Pulmonary artery endothelial cell (primary cell): ENCODE measurements at regions not wholly inside any gene's neighbourhood (a gene's known extent, or its start where the extent isn't known, plus 50 kb on each side); places are given as distances from the start of the nearest gene placed in this dataset.

Experiments
- DNase-seq: peaks from one replicate; pipeline ENCODE4 v3.0.0-alpha.2; 2011; ENCODE audit warnings: low read depth, low spot score

DNA sequence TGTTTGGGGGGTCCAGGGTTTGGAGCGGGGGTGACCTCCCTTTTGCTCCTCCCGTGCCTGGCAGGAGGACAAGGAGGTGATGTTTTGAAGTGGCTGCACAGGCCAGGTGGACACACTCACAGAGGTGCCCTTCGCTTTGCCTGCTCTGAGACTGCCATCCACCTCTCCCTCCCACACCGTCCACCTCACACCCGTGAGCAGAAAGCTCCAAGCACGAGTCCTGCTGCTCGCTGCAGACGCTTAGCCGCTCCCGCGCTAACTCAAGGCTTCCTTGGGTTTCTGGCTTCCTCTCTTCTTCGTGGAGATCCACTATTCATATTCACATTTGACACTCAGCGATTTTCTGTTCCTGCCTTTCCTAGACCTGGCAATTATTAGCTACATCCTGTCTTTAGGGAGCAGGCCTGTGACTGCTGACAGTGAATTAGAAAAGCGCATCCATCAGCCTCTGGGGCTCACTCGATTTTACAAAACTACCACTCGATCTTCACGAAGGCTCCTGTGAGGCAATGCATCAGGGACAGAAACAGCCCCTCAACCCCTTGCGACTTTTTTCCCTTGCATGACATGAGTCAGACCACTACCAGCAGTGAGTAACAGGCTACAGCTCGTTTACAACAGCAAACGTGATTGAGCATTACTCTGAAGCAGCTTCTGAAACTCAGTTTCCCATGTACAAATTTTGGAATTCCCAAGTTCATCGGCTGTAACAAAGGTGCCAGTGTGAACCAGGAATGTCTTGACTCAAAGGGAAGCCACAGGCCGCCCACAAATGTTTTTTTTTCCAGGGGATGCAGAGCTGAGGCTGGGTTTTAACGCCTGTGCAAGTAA is 238.7 kb upstream of the SOX11 start:
- no peak for DNase-seq

DNA sequence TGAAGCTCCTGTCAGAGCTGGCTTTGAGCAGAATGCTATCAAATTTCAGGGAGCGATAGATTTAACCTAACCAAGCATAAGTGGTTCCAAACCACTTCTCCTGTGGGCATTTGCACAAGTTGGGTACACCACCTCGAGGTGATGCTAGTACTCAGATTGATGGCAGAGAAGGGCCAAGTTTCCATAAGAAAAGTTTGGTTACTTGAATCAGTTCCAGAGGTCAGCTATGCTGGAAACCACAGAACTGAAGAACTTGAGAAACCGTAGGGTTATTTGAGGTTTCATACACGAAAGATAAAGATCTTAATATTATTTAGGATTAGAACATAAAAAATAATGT is 238.2 kb upstream of the SOX11 start:
- no peak for DNase-seq

DNA sequence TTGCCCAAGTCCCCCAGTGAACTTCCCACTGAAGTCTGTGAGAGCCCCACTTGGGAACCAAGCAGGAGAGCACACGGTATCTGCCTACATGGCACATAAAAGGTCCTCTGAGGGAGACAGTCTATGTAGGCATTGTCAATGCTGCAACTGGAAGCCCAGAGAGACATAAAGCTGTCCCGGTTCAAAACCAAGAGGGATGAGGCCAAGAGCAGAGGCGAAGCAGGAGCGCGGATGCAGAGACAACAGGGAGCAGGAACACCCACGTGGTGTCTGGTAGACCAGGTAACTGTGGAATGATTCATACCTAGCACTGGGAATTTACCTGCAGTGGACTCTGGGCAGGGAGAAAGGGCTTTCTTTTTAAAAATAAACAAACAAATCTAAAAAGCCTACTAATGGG is 233.1 kb upstream of the SOX11 start:
- no peak for DNase-seq

DNA sequence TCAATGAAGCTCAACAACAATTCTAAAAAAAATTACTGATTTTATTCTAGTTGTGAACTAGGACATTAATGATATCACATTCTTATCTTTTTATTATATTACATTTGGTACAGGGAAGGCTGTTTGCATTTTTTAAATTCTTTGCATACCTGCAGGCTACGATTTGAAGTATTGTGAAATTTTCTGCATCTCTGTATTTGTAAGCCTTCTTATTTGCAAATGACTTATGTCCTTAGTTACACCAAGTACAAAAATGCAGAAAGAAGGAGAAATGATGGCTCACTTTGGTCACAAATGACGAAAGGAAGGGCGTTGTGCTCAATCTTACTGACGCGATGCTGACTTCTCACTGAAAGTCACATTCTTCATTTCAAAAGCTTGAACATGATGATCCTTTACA is 227.5 kb upstream of the SOX11 start:
- no peak for DNase-seq

DNA sequence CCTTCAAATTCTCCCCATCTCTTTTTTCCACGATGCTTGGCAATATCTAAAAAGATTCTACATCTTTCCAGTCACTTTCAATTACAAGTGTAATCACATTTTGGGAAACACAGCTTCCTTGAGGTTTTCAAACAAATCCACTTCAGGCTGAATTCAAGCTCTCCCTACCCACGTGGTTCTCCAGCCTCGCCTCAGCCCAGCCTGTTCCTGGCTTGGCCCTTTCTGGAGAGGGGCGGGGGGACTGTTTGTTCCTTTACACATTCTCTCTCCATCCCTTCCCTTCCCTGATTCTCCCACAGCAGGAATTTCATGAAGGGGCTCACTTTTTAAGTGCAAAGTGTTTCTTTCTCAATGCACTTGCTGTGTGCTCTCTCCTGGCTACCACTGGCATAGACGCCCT is 226.3 kb upstream of the SOX11 start:
- DNase-seq, result no peak

DNA sequence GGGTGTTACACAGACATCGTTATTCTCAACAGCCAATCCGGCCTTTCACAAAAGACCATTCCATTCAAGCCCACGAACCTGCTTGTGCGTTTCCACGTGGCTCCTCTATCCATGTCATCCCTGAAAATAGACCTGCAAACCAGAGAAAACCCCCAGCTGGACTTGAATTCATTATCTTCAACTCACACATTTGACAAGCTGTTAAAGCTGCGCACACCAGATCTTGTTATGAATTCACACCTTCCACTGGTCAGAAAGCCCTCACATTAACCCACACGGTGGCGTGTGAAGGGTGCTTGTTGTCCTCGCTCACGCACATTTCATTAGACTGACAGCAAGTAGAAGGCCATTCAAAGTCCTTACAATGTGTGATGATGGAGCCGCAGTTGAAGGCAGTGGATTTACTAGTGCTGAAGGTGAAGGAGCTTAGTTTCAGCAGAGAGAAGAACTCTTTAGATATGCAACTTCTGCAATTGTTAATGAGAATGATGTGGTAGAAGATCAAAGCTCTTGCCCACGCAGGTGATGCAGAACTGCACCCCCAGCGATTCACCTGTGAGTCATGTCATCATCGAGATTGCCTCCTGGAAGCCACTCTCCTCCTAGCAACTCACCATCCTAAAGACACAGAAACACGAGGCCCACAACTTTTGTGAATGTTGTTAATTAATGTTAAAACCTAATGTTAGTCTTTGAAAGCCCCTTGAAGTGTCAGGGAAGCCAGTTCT is 224.8 kb upstream of the SOX11 start:
- DNase-seq, result no peak

DNA sequence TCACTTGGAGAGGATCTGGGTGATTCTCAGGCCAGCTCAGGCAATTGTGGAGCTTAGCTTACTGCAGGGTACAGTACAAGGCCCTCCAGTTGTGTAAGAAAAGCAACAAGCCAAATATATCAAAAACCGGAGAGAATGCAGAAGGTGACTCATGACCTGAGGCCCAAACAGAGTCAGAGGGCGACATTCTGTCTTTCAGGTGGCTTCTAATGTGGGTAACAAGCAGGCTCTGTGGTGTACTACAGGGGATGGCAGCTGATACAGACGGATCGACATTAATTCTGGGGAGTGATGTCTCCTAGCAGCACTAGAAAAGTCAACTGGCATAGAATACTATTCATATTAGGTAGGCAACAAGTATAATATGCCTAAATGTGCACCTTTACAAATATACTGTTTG is 219.5 kb upstream of the SOX11 start:
- DNase-seq, result no peak

DNA sequence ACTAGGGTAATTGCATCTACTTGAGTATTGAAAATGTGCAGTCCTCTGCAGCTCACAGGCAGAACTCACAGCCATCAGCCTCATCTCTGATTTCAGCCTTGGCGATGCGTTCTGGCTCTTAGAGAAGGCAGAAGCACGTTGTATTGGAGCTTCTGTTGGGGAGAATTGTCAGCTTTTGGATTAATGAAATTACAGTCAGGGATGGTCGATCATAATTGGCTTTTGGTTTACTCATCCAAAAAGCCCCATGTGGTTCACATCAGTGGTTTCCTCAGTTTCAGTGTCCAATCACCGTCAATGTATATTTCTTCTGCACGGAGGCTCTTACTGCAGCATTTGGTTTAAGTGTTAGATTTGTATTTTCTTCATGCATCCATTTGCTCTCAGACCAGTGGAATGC is 218.5 kb upstream of the SOX11 start:
- DNase-seq, result no peak

DNA sequence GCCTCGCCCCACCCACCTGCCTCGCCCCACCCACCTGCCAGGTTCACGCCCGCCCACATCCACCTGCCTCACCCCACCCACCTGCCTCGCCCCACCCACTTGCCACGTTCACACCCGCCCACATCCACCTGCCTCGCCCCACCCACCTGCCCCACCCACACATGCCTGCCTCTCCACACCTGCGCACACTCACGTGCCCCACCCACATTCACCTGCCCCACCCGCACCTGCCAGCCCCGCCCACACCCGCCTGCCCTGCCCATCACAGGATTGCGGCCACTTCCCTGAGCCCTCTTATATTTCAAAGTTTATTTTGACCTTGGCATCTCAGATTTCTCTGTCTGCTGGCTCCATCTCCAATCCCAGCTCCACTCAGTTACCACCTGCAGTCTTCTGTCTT is 217.5 kb upstream of the SOX11 start:
- DNase-seq, result no peak

- no peak for DNase-seq
Measured at GRCh38 chr2:5479265-5479928, 212.8 kb upstream of the SOX11 start.

- no peak for DNase-seq
Measured at GRCh38 chr2:5482929-5483331, 209.3 kb upstream of the SOX11 start.

DNA sequence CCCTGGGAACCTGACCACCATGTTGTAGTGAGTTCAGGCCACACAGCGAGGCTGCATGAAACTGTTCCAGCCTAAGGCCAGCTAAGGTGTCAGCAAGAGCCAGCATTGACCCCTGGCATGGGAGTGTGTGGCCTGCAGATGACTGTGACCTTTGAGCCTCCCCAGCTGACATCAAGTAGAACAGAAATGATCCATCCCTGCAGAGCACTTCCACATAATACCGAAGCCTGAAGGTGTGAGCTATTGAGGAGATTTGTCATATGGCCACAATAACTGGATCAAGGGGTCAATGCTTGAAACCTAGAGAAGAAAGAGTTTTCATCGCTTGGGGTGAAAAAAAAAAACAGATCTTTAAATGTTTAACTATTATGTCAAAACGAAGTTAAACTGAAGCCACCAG is 207.3 kb upstream of the SOX11 start:
- DNase-seq, result no peak

DNA sequence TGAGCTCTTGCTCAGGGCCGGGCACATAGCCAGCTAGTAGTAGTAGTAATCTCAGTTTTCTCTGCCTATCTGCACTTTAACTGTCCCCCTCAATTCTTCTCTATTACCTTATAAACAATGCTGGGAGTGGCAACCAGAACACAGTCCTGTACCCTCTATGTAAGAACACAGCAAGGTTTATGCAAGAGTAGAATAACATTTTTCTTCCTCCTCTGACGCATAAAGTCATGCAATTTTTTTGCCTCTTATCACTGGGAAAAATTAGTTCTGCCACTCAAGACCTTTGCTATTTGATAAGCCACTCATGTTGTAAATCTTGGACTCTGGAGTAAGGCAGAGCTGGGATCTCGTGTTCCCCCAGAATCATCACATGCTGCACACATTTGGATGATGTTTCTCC is 200.7 kb upstream of the SOX11 start:
- no peak for DNase-seq

GRCh38 chr2:5493256-5493655 is 198.9 kb upstream of the SOX11 start:
- no peak for DNase-seq

DNA sequence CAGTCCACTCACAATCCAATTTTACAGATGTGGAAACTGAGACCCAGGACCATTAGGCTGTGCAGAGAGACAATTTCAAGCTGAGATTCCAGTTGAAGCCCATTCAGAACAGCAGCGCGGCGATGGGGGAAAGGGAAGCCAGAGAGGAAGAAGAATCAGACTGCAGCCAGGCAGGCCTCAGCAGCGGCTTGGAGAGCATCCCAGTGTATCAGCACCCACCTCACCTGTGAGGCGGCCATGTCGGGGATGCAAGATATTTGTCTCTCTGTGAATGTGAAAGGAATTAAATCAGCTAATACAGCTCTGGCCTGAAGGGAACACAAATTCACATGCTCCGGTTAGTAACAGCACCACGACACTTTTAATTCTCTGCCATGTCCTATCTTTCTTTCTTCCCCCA is 198.0 kb upstream of the SOX11 start:
- DNase-seq, result no peak

DNA sequence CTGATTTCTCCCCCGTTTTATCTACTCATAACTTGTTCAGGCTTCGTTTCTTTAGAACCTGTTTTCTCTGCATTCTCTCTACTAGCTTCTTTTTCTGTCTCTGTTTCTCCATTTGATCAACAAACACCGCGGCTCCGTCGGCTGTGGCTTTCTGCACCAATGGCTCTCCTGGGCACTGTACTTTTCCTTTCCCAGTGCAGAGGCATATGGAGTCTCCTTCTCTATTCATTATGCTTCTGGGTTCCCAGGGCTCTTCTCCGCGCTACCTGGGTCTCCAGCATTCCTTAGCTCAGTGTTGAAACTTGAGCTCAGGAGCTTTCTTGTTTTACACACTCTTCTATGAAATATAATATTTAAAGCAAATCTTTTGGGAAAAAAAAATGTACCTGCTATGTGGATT is 196.6 kb upstream of the SOX11 start:
- DNase-seq, result no peak

- DNase-seq, result no peak
Measured at GRCh38 chr2:5497874-5498273, 194.3 kb upstream of the SOX11 start.

DNA sequence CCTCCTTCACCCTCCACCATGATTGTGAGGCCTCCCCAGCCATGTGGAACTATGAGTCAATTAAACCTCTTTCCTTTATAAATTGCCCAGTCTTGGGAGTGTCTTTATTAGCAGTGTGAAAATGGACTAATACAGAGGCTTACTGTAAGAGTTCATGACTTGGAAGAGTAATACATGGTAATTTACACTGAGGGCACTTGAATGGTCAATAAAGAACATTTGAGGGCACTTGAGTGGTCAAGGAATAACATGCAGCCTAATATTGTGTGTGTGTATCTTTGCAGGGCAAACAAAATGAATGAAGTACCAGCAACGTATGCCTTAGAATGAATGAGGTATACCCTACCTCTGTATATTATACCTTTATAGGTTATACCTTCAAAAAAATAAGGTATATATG is 190.4 kb upstream of the SOX11 start:
- no peak for DNase-seq

GRCh38 chr2:5502385-5502784 is 189.8 kb upstream of the SOX11 start:
- no peak for DNase-seq

- DNase-seq, result no peak
Measured at GRCh38 chr2:5504756-5505155, 187.4 kb upstream of the SOX11 start.

DNA sequence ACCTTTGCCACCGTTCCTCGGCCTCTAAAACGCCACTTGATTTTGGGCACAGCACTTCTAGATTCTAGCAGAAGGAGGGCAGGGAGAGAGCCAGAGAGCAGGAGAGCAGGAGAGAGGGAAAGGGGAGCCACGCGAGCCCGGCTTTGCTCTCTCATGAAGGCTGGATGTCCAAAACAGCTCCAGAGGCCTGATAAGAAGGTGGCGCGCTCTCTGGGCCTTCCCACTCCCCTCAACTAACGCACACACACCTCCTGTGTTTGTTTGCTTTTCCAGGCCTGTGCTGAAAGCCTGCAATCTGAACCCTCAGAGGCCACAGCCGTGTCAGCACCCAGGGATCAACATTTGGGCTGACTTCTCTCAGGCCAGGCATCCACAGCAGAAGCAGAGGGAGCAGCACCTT is 184.8 kb upstream of the SOX11 start:
- no peak for DNase-seq

GRCh38 chr2:5509362-5509761 is 182.8 kb upstream of the SOX11 start:
- no peak for DNase-seq

DNA sequence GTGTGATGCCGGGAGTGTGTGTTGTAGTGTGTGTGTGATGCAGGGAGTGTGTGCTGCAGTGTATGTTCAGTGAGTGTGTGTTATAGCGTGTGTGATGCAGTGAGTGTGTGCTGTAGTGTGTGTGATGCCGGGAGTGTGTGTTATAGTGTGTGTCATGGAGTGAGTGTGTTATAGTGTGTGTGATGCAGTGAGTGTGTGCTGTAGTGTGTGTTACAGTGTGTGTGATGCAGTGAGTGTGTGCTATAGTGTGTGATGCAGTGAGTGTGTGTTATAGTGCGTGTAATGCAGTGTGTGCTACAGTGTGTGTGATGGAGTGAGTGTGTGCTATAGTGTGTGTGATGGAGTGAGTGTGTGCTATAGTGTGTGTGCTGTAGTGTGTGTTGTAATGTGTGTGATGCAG is 182.1 kb upstream of the SOX11 start:
- DNase-seq, result no peak
